ENCODE measurements at regions not wholly inside any gene's neighbourhood (a gene's known extent, or its start where the extent isn't known, plus 50 kb on each side); places are given as distances from the start of the nearest gene placed in this dataset.
"Not testable (repeated sequence)": the region's sequence is repeated elsewhere in the genome, so short reads cannot be mapped to it uniquely, and the experiment has no call there.

DNA sequence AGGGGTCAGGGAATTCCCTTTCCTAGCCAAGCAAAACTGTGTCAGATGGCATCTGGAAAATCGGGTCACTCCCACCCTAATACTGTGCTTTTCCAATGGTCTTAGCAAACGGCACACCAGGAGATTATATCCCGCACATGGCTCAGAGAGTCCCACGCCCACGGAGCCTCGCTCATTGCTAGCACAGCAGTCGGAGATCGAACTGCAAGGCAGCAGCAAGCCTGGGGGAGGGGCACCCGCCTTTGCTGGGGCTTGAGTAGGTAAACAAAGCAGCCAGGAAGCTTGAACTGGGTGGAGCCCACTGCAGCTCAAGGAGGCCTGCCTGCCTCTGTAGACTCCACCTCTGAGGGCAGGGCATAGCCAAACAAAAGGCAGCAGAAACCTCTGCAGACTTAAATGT is 393.3 kb upstream of the ONECUT1 start:
- TF ChIP-seq ZZZ3 (IDR thresholded peaks at IDR 0.05); KDM1A (IDR thresholded peaks at IDR 0.05); POLR2AphosphoS5 (IDR thresholded peaks at IDR 0.05; ENCODE audit: control insufficient read depth, insufficient read depth, low read depth, low read length): not testable (repeated sequence)
